HL-60 (cell line): ENCODE measurements at regions not wholly inside any gene's neighbourhood (a gene's known extent, or its start where the extent isn't known, plus 50 kb on each side); places are given as distances from the start of the nearest gene placed in this dataset.

Experiments
- DNase-seq, 2 experiments: peaks; one replicate each; pipeline ENCODE4 v3.0.0-alpha.2; 2010 to 2020; ENCODE audit warnings: low read depth in 1 of 2, low spot score in 1 of 2
- H3K27ac ChIP-seq: fragments of 250-450 bp; sonication (Bioruptor Pico); replicated peaks from 2 replicates; pipeline ENCODE4 v1.5.1; 2020; ENCODE audit warnings: mild to moderate bottlenecking, moderate library complexity
- H3K27me3 ChIP-seq: fragments of 250-450 bp; sonication (Bioruptor Pico); 2 replicates; pipeline ENCODE4 v1.5.1; 2021; ENCODE audit warnings: mild to moderate bottlenecking, moderate library complexity; ENCODE audit not compliant: insufficient read depth, poor library complexity, severe bottlenecking
- H3K4me3 ChIP-seq: replicated peaks from 2 replicates; pipeline ENCODE4 v1.5.1; 2011; ENCODE audit warnings: mild to moderate bottlenecking, control low read depth, low read length; ENCODE audit not compliant: insufficient read depth
- CTCF ChIP-seq: IDR thresholded peaks from one replicate; pipeline ENCODE4 v1.5.1; 2011; ENCODE audit warnings: low read length, control low read depth, inconsistent platforms; ENCODE audit not compliant: insufficient read depth
- GABPA ChIP-seq: IDR thresholded peaks from 2 replicates; pipeline ENCODE4 v1.6.1; 2012; ENCODE audit warnings: low read depth
- POLR2AphosphoS5 ChIP-seq: IDR thresholded peaks from 2 replicates; pipeline ENCODE4 v1.6.1; 2012; ENCODE audit warnings: low read depth
- REST ChIP-seq: IDR thresholded peaks from 2 replicates; pipeline ENCODE4 v1.6.1; 2012; ENCODE audit warnings: low read depth; ENCODE audit not compliant: insufficient replicate concordance
- SPI1 ChIP-seq: IDR thresholded peaks from 2 replicates; pipeline ENCODE4 v1.6.1; 2012; ENCODE audit warnings: low read depth, mild to moderate bottlenecking, borderline replicate concordance

- H3K4me3 ChIP-seq: no peak overlapping the region
- H3K27ac ChIP-seq: no peak overlapping the region
- no peak for DNase-seq
- TF ChIP-seq CTCF: no peak
- no peak for TF ChIP-seq REST
- H3K27me3 ChIP-seq: no peaks in the 10 kb centered on the region
Observed at GRCh38 chr2:156930423-156930822, 327.1 kb upstream of the GALNT5 start.

GRCh38 chr2:156933645-156934225 is 323.8 kb upstream of the GALNT5 start:
- no peak overlapping the region for H3K27ac ChIP-seq
- TF ChIP-seq REST: no peak
- TF ChIP-seq GABPA: no peak
- no peak for TF ChIP-seq POLR2AphosphoS5
- no peak for TF ChIP-seq SPI1
- no peak for TF ChIP-seq CTCF
- no peak for DNase-seq
- no peaks in the 10 kb centered on the region for H3K27me3 ChIP-seq
- H3K4me3 ChIP-seq: no peak overlapping the region

GRCh38 chr2:156935616-156936015 is 321.9 kb upstream of the GALNT5 start:
- H3K27ac ChIP-seq: no peak overlapping the region
- no peaks in the 10 kb centered on the region for H3K27me3 ChIP-seq
- H3K4me3 ChIP-seq: no peak overlapping the region
- DNase-seq: no peak
- no peak for TF ChIP-seq GABPA
- no peak for TF ChIP-seq POLR2AphosphoS5
- TF ChIP-seq CTCF: no peak
- no peak for TF ChIP-seq REST
- TF ChIP-seq SPI1: no peak
